GM12892 (cell line): ENCODE measurements at regions not wholly inside any gene's neighbourhood (a gene's known extent, or its start where the extent isn't known, plus 50 kb on each side); places are given as distances from the start of the nearest gene placed in this dataset.

Experiments
- DNase-seq: peaks from one replicate; pipeline ENCODE4 v3.0.0; 2011; ENCODE audit not compliant: insufficient read length
- FAIRE-seq: peaks from 2 replicates; lab custom pipeline; 2011; peaks lifted over from hg19 to GRCh38; lab: Jason Lieb, UNC
- POLR2A ChIP-seq: IDR thresholded peaks from 2 replicates; pipeline ENCODE4 v1.6.1; 2011; ENCODE audit warnings: low read depth, low read length, control low read depth
- POLR2AphosphoS5 ChIP-seq: IDR thresholded peaks from 2 replicates; pipeline ENCODE4 v1.6.1; 2011; ENCODE audit warnings: low read depth, low read length, control low read depth
- TAF1 ChIP-seq: IDR thresholded peaks from 2 replicates; pipeline ENCODE4 v1.6.1; 2011; ENCODE audit warnings: low read depth, mild to moderate bottlenecking, control low read depth, low read length, borderline replicate concordance

GRCh38 chr13:50192272-50192813 is 177.1 kb downstream of the KCNRG start:
- TF ChIP-seq POLR2A: no peak
- TF ChIP-seq TAF1: no peak
- TF ChIP-seq POLR2AphosphoS5: no peak
- DNase-seq (no peak), FAIRE-seq (no peak)

DNA sequence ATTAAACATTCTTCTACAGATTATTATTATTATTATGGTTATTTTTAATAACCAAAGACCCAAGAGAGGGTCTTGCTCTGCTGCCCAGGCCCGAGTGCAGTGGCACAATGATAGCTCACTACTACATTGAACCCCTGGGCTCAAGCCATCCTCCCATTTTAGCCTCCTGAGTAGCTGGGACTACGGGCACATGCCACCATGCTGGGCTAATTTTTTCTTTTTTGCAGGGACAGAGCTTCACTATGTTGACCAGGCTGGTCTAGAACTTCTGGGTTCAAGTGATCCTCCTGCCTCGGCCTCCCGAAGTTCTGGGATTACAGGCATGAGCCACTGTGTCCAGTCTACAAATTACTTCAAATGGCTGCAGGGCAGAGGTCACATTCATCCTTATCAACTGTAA is 179.8 kb downstream of the KCNRG start:
- FAIRE-seq (no peak), DNase-seq (no peak)
- TF ChIP-seq TAF1 (no peak), POLR2A (no peak), POLR2AphosphoS5 (no peak)

DNA sequence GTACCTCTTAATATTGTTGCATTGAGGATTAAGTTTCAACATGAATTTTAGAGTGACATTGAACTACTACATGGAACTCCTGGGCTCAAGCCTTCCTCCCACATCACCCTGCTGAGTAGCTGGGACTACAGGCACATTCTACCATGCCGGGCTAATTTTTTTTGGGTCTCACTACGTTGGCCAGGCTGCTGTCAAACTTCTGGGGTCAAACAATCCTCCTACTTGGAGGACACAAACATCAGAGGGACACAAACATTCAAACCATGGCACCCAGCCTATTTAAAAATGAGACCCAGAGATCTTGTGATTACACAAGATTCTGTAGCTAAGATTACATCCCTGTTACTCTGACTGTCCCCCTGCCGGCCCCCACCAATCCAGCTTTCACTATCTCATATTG is 180.9 kb downstream of the KCNRG start:
- DNase-seq: no peak
- TF ChIP-seq POLR2A (no peak), POLR2AphosphoS5 (no peak), TAF1 (no peak)
- no peak for FAIRE-seq

DNA sequence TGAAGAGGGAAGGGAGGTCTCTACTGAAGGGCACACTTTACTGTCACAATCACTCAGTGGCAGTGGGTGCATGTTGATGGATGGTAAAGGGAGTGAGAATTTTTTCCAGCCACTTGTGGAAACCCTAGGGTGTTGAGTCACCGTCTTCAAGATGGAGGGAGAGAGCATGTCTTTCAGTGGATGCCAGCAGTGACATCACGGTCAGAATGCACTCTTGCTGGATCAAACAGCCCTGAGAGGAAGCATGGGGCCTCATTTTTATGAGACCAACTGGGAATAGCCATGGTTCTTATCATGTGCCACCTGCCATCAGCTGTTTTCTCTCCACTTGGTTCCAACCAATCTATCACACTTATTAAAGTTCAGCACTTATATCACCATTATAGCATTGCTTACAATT is 182.5 kb downstream of the KCNRG start:
- DNase-seq: no peak
- no peak for TF ChIP-seq POLR2AphosphoS5
- TF ChIP-seq TAF1: no peak
- no peak for TF ChIP-seq POLR2A
- no peak for FAIRE-seq

- TF ChIP-seq TAF1: no peak
- no peak for TF ChIP-seq POLR2A
- TF ChIP-seq POLR2AphosphoS5: no peak
- DNase-seq: no peak
- FAIRE-seq: no peak
Measured at GRCh38 chr13:50198508-50198907, 183.3 kb downstream of the KCNRG start.

DNA sequence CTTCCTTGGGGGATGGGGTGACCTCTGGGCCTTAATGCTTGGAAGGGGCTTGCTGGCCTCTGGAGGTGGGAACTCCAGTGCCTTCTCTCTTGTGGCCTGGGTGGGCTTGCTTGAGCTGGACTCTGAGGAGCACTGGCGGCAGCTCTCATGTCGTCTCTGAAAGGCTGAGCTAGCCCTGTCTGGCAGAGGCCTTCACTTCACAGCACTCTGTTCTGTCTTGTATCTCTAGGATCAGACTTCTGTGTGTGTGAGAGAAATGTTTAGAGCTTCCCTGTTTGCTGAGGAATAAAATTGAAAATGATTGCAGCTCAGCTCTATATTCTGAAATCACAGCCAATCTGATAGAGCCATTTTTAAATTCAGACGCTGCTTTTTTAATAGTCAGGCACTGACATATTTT is 185.3 kb downstream of the KCNRG start:
- TF ChIP-seq POLR2AphosphoS5: no peak
- TF ChIP-seq POLR2A: no peak
- no peak for TF ChIP-seq TAF1
- FAIRE-seq (no peak), DNase-seq (no peak)

- TF ChIP-seq POLR2A: no peak
- TF ChIP-seq POLR2AphosphoS5: no peak
- TF ChIP-seq TAF1: no peak
- FAIRE-seq (no peak), DNase-seq (no peak)
Measured at GRCh38 chr13:50200988-50201387, 185.7 kb downstream of the KCNRG start.

DNA sequence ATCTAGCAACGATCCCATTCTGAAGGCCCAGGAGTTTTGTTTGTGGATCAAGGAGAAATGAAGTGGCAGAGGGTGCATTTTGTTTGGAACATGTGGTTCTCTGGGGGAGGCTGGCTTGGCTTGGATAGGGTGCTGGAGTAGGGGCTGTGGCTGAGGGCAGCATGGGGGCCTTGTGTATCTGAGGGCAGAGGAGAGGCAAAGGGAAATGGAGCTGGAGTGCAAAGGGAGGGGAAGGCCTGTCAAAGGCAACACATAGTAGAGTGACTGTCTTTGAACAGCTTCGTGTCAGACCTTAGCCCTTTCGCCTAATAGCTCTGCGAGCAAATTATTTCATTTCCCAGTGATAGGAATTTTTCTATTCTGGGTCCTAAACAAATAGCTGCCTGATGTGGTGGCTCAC is 187.2 kb downstream of the KCNRG start:
- FAIRE-seq (no peak), DNase-seq (no peak)
- no peak for TF ChIP-seq TAF1
- TF ChIP-seq POLR2A: no peak
- TF ChIP-seq POLR2AphosphoS5: no peak

GRCh38 chr13:50203256-50203941 is 188.2 kb downstream of the KCNRG start:
- DNase-seq (no peak), FAIRE-seq (no peak)
- TF ChIP-seq POLR2AphosphoS5 (no peak), TAF1 (no peak), POLR2A (no peak)

DNA sequence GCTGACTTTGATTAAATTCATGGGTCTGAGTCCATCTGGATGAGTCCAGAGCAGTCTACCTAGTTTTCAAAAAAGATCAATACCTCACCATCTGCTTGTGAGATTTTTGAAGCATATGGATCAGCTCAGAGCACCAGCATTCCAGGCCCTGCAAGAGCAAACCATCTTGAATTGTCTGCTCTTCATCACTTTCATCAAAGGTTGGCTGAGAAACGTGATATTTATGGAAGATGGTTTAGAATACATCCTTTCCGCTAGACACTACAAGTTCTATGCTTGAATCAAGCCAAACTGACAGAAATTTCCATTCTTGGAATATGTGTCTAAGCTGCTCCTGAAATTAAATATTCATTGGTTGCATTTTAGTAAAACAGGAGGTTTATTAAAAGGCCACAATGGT is 190.3 kb downstream of the KCNRG start:
- FAIRE-seq: no peak
- DNase-seq: no peak
- no peak for TF ChIP-seq POLR2AphosphoS5
- TF ChIP-seq POLR2A: no peak
- TF ChIP-seq TAF1: no peak

DNA sequence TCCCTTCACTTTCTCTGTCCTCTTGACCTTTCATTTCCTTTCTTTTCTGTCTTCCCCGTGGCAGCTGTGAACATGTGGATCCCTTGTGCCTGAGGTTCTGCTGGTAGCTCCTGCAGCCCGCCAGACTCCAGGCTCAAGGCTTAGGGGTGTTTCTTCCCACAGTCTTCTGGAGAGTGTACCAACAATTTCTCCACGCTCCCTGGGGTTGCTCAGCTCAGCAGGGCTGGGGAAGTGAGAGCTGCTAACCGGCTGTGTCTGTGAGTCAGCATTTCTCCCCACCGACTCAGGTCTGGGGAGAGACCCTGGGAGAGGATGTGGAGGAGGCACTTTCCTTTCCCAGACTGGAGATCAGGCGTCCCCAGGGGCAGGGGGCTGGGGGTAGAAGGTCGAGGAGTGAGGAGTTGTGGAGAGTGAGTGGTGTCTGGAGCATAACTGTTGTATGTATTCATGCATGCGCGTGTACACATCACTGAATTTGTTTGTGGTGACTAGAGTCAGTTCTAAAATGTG is 193.6 kb downstream of the KCNRG start:
- FAIRE-seq (no peak), DNase-seq (no peak)
- no peak for TF ChIP-seq TAF1
- TF ChIP-seq POLR2A: no peak
- no peak for TF ChIP-seq POLR2AphosphoS5

DNA sequence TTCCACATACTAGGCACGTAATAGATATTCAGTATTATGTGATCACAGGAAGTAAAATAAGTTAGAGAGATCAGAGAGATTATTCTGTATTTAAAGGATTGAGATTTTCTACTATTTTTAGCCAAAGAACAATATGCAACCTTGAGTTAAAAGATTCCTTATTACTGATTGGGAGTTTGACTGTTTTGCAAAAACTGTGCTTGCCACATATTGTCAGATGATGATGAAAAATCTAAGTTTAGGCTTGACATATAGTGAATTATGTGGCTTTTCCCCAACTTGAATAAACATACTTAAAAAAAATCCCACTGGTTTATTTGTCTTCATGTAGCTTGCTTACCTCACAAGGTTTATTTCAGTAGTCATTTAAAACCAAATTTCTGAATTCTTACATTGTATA is 194.4 kb downstream of the KCNRG start:
- TF ChIP-seq POLR2A: no peak
- no peak for TF ChIP-seq TAF1
- TF ChIP-seq POLR2AphosphoS5: no peak
- DNase-seq (no peak), FAIRE-seq (no peak)
